ENCODE measurements at regions not wholly inside any gene's neighbourhood (a gene's known extent, or its start where the extent isn't known, plus 50 kb on each side); places are given as distances from the start of the nearest gene placed in this dataset.
"Not testable (repeated sequence)": the region's sequence is repeated elsewhere in the genome, so short reads cannot be mapped to it uniquely, and the experiment has no call there.

- H3K4me3 ChIP-seq (replicated peaks; ENCODE audit: insufficient read depth, low read length): no peak overlapping the region
- H3K27me3 ChIP-seq (ENCODE audit: insufficient read depth, poor library complexity, severe bottlenecking): no peaks in the 10 kb centered on the region
- no peak for DNase-seq (ENCODE audit: low read depth in 1 of 2, low spot score in 1 of 2)
- TF ChIP-seq, protein P1, sequence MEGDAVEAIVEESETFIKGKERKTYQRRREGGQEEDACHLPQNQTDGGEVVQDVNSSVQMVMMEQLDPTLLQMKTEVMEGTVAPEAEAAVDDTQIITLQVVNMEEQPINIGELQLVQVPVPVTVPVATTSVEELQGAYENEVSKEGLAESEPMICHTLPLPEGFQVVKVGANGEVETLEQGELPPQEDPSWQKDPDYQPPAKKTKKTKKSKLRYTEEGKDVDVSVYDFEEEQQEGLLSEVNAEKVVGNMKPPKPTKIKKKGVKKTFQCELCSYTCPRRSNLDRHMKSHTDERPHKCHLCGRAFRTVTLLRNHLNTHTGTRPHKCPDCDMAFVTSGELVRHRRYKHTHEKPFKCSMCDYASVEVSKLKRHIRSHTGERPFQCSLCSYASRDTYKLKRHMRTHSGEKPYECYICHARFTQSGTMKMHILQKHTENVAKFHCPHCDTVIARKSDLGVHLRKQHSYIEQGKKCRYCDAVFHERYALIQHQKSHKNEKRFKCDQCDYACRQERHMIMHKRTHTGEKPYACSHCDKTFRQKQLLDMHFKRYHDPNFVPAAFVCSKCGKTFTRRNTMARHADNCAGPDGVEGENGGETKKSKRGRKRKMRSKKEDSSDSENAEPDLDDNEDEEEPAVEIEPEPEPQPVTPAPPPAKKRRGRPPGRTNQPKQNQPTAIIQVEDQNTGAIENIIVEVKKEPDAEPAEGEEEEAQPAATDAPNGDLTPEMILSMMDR (IDR thresholded peaks at IDR 0.05; ENCODE audit: insufficient read depth, low read length): no peak
- no peak for TF ChIP-seq SPI1 (IDR thresholded peaks at IDR 0.05; ENCODE audit: borderline replicate concordance, low read depth)
- TF ChIP-seq GABPA (IDR thresholded peaks at IDR 0.05; ENCODE audit: low read depth): no peak
- TF ChIP-seq, protein P2, sequence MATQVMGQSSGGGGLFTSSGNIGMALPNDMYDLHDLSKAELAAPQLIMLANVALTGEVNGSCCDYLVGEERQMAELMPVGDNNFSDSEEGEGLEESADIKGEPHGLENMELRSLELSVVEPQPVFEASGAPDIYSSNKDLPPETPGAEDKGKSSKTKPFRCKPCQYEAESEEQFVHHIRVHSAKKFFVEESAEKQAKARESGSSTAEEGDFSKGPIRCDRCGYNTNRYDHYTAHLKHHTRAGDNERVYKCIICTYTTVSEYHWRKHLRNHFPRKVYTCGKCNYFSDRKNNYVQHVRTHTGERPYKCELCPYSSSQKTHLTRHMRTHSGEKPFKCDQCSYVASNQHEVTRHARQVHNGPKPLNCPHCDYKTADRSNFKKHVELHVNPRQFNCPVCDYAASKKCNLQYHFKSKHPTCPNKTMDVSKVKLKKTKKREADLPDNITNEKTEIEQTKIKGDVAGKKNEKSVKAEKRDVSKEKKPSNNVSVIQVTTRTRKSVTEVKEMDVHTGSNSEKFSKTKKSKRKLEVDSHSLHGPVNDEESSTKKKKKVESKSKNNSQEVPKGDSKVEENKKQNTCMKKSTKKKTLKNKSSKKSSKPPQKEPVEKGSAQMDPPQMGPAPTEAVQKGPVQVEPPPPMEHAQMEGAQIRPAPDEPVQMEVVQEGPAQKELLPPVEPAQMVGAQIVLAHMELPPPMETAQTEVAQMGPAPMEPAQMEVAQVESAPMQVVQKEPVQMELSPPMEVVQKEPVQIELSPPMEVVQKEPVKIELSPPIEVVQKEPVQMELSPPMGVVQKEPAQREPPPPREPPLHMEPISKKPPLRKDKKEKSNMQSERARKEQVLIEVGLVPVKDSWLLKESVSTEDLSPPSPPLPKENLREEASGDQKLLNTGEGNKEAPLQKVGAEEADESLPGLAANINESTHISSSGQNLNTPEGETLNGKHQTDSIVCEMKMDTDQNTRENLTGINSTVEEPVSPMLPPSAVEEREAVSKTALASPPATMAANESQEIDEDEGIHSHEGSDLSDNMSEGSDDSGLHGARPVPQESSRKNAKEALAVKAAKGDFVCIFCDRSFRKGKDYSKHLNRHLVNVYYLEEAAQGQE (IDR thresholded peaks at IDR 0.05; ENCODE audit: insufficient replicate concordance, low read depth): no peak
- no peak for TF ChIP-seq POLR2AphosphoS5 (IDR thresholded peaks at IDR 0.05; ENCODE audit: low read depth)
- H3K27ac ChIP-seq (replicated peaks): no peak overlapping the region
These were observed 434.8 kb upstream of the TMEM132C start for GRCh38 chr12:127832172-127832571.

GRCh38 chr12:127836802-127837201 is 430.2 kb upstream of the TMEM132C start:
- not testable (repeated sequence) for H3K4me3 ChIP-seq (replicated peaks; ENCODE audit: insufficient read depth, low read length); H3K27me3 ChIP-seq (ENCODE audit: insufficient read depth, poor library complexity, severe bottlenecking); DNase-seq (ENCODE audit: low read depth in 1 of 2, low spot score in 1 of 2); H3K27ac ChIP-seq (replicated peaks)

DNA sequence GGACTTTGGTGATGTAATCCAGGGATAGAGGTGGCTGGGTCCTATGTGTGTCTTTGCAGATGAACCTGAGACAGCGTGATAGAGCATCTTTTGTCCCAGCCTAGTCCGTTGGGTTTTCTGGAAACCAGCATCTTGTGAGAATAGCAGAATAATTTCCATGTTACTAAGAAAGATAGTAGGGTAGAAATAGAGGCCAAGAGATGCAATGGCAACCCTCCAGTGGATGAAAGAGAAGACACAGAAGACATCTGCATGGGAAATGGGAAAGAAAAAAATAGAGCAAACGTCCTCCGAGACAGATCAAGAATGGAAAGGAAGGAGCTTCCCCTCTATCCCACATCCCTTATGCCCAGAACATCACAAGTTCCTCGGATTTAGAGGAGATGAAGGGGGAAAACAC is 409.3 kb upstream of the TMEM132C start:
- H3K27me3 ChIP-seq (ENCODE audit: insufficient read depth, poor library complexity, severe bottlenecking): no peaks in the 10 kb centered on the region
- H3K27ac ChIP-seq (replicated peaks): no peak overlapping the region
- no peak overlapping the region for H3K4me3 ChIP-seq (replicated peaks; ENCODE audit: insufficient read depth, low read length)
- no peak for TF ChIP-seq SPI1 (IDR thresholded peaks at IDR 0.05; ENCODE audit: borderline replicate concordance, low read depth)
- no peak for TF ChIP-seq GABPA (IDR thresholded peaks at IDR 0.05; ENCODE audit: low read depth)
- TF ChIP-seq, protein P2 (IDR thresholded peaks at IDR 0.05; ENCODE audit: insufficient replicate concordance, low read depth): no peak
- TF ChIP-seq, protein P1 (IDR thresholded peaks at IDR 0.05; ENCODE audit: insufficient read depth, low read length): no peak
- TF ChIP-seq POLR2AphosphoS5 (IDR thresholded peaks at IDR 0.05; ENCODE audit: low read depth): no peak
- DNase-seq (ENCODE audit: low read depth in 1 of 2, low spot score in 1 of 2): no peak

DNA sequence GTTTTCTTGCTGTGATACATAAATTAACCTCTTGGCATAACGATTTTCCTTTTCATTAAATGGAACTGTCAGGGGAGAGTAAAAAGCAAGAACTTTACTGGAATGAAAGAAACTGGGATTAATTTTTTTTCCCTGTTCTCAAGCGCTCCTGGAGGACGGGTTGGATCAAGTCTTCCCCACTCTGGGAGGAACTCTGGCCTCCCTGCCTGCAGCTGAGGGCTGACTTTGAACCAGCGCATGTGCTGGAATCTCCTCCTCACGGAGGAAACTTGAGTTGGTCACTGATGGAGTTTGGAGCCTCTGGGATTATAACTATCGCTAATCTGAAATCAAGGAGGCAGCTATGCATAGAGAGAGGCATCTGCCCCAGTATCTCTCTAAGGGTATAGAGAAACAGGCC is 406.4 kb upstream of the TMEM132C start:
- TF ChIP-seq POLR2AphosphoS5 (IDR thresholded peaks at IDR 0.05; ENCODE audit: low read depth) (no peak), GABPA (IDR thresholded peaks at IDR 0.05; ENCODE audit: low read depth) (no peak), SPI1 (IDR thresholded peaks at IDR 0.05; ENCODE audit: borderline replicate concordance, low read depth) (no peak)
- TF ChIP-seq, protein P2 (IDR thresholded peaks at IDR 0.05; ENCODE audit: insufficient replicate concordance, low read depth): no peak
- TF ChIP-seq, protein P1 (IDR thresholded peaks at IDR 0.05; ENCODE audit: insufficient read depth, low read length): no peak
- Histone ChIP-seq H3K4me3 (replicated peaks; ENCODE audit: insufficient read depth, low read length) (no peak overlapping the region), H3K27me3 (ENCODE audit: insufficient read depth, poor library complexity, severe bottlenecking) (no peaks in the 10 kb centered on the region), H3K27ac (replicated peaks) (no peak overlapping the region)
- DNase-seq (ENCODE audit: low read depth in 1 of 2, low spot score in 1 of 2): no peak

Data from HL-60 (cell line).